Activated T-cell treated with anti-CD3 and anti-CD28 coated beads for 24 hours (primary cell): ENCODE measurements at regions not wholly inside any gene's neighbourhood (a gene's known extent, or its start where the extent isn't known, plus 50 kb on each side); places are given as distances from the start of the nearest gene placed in this dataset.

Experiments
- DNase-seq: peaks from one replicate; pipeline ENCODE4 v3.0.0-alpha.2; 2020; ENCODE audit warnings: low read depth

DNA sequence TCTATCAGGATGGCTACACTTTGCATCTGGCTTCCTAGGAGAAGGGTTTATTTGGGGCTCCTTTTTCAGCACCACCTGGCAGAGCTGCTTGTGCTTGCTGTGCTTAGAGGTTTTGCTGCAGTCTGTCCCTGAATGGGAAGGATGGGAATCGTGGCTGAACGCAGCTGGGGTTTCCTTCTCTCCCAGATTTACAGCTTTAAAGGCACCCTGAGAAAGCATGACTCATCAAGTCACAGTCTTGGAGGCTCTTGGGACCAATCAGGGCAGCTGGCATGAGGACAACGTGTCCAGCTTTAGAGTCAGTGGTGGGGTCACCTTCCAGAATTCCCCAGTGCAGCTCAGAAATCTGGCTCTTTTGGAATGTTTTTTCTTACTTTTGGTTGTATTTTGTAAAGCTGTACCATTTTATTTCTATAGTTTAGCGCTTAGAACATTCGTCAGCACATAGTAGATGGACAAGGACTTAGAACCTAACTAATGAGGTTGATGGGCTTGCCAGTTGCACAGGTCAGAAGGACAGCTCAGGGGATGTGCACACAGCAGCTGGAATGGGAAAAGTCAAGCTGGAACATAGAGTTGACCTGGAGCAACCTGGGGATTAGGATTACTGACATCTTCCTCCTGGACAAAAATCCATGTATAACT, 222.6 kb downstream of the PRDM2 start:
- DNase-seq = no peak

DNA sequence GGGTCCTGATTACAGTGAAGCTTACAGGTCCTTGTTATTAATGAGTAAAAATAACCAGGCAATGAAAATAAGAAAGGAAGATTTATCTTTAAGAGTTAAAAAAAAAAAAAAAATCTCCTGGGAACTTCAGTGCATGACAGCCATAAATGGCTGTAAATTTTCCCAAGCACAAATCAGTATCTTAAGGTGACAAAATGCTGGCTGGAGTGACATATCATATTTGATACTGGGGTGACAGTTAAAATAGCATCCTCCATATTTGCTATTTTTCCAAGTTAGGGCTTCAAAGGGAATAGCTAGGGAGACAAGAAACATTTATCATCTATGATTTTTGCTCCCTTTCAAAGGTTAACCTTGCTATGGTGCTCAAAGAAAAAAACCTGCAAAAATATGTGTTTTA, 226.6 kb downstream of the PRDM2 start:
- no peak for DNase-seq

DNA sequence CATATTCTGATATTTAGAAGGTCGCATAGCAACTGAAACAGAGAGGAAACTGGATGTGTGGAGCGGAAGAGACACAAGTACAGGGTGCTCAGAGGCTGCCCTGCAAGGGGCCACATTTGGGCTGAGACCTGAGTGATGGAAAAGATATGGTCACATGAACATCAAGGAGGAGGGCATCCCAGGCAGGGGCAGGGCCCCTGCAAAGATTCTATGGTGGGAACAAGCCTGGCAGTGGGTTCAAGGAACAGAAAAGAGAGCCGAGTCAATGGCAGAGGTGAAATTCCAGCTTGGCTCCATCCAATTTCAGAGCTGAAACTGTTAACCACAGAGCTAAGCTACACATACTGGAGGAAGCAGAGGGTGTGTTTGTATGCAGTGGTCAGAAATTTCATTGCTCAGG, 227.7 kb downstream of the PRDM2 start:
- no peak for DNase-seq

GRCh38 chr1:13929313-13929712, 229.3 kb downstream of the PRDM2 start:
- no peak for DNase-seq

- DNase-seq = no peak
These were observed 230.2 kb downstream of the PRDM2 start for GRCh38 chr1:13930151-13930550.

GRCh38 chr1:13931226-13931625, 231.2 kb downstream of the PRDM2 start:
- no peak for DNase-seq

DNA sequence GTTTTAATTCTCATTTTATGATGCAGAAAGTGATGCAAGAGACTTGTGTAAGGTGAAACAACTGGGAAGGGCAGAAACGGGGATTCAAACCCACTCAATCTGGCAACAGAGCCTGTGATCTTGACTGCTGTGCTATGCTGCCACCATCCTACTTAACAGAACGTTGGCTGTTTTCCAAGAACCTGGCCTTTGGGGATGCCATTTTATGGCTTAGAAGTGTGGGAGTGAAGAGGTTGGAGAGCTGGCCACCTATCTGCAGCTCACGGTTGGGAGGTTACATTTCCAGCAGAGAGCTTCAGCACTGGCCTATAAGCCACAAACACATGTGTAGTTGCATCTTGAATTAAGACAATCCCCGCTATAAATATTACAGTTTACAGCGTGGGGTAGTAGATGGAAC, 235.3 kb downstream of the PRDM2 start:
- no peak for DNase-seq

GRCh38 chr1:13941315-13941714, 241.3 kb downstream of the PRDM2 start:
- no peak for DNase-seq

- no peak for DNase-seq
These were observed 243.1 kb downstream of the PRDM2 start for GRCh38 chr1:13943055-13943454.

DNA sequence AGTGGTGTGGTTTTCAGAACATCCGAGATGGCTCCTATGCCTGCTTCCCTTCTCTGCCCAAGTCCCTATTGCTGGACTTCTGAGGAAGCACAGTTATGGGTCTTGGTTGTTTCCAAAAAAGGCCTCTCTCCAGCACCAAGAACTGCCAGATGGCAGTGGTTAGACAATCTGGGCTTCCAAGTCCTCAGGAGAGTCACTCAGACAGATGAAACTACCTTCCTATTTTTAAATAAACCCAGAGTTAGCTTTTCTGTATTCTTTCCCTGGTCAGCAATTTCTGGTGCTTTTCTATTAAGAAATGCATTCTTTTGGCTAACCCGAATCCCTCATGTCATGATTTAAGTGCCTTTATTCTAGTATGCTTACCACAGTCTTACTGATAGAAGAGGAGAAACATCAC, 245.9 kb downstream of the PRDM2 start:
- no peak for DNase-seq

DNA sequence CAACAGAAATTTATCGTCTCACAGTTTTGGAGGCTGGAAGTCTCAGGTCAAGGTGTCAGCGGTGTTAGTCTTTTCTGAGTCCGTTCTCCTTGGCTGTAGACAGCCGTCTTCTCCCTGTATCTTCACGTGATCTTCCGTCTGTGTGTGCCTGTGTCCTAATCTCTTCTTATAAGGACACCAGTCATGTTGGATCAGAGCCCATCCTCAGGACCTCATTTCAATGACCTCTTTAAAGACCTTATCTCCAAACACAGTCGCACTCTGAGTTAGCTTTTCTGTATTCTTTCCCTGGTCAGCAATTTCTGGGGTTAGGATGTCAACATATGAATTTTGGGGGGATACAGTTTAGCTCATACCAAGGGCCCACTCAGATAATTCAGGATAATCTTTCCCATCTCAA, 247.7 kb downstream of the PRDM2 start:
- DNase-seq = no peak

DNA sequence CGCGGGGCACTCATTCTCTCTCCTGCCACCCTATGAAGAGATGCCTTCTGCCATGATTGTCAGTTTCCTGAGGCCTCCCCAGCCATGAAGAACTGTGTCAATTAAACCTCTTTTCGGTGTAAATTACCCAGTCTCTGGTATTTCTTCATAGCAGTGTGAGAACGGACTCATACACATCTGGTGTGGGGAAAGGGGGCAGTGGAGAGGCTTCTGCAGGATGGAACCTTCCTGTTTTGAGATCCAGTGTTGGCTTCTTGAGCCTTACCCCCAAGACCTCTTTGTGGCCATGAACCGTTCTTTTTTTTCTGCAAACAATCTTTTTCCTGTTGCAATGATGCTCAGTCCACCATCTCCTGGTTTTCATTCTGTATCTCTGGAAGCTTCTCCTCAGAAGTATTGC, 248.4 kb downstream of the PRDM2 start:
- no peak for DNase-seq

DNA sequence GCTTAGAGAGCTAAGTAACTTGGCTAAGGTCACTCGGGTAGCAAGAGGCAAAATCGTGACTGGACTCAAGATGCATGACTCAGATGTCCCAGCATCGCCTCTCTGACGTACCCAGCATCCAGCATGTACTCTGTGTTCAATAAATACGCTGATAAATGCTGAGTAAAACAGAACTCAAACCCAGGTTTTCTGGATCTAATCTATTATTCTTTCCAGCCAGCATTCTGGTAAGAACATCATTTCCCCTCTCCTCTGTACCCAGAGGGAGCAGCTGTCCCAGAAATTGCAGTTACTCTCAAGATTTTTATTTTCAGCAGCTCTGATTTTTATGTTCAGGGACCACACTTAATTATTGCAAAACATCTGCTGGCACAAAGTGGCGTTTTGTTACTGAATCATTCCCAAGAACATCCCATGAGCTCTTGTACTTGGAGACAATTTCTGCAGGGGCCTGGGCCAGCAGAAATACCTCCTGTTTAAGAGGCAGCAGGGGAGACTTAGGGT, 249.0 kb downstream of the PRDM2 start:
- DNase-seq = no peak

DNA sequence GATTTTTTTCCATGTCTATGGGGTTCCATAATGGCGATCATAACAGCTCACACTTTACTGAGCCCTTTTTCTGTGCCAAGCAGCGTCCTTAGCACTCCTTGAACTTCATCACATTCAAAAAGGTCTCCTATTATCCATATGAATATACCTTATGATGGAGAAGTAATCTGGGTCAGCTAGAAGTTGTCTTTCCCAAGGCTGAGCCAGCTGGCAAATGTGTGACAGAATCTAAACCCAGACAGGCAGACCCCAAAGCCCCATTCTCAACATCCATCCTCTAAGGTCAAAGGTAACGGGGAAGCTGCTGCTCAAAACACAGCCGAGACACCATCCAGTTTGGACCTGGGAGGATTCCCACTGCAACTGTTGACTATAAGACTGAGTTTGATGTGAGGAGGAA, 249.6 kb downstream of the PRDM2 start:
- DNase-seq = no peak

GRCh38 chr1:13950637-13951036, 250.6 kb downstream of the PRDM2 start:
- DNase-seq = no peak

DNA sequence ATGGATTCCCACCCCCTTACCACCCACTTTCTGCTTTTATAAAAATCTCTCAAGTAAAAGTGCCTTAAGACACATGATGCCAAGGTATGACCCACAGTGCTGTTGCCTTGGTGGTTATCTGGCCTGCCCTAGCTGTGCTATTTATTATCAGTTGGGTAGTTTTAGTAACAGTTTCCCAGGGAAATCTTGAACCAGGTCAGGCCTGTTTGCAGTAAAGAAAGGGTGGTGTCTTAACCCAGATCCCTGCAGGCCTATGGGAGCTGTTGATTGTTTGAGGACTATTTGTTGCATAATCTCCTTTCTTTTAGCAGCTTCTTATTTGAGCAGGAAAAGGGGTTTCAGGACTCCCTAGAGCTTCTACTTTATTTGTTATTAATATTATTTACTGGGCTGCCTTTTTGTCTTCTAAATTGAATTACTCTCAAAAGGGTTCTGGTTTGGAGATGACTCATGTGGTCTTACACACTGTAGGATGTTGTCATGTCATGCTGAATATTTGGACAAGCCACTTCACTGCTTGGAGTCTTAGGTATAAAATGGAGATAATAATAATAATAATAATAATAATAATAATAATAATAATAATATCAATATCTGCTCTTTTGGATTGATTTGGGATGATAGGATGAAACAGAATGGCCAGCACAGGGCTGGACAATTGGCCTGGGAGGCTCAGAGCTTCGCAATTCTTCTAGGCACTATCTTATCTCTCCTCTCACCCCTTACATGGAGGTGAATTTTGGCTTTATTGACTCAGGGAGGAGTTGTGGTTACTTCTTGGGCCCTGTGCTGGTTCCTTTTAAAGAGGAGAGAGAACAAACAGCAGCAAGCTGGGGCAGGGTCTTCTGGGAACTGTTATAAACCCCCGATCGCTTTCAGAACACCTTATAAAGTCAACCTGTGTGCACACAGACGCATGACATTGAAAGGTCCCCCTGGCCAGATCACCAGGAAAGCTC, 252.1 kb downstream of the PRDM2 start:
- no peak for DNase-seq

- no peak for DNase-seq
These were observed 253.0 kb downstream of the PRDM2 start for GRCh38 chr1:13952985-13953384.

DNA sequence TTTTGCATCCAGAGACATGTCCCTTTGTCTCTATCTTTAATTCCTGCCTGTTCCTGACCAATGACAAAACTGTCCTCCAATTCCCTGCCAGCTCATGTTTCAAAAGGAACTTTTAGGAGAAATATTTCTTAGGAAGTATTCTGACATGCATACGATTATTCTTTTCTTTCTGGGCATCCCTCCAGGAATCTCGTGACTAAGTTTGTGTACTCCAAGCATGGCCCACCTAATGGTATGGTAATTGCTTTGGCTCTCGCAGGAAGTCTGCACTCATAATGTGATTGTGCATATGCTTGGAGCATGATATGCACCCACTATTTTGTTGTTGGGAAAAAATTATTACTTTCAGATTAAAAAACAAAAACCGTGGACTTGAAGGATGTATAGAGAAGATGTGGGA, 256.4 kb downstream of the PRDM2 start:
- DNase-seq = no peak

DNA sequence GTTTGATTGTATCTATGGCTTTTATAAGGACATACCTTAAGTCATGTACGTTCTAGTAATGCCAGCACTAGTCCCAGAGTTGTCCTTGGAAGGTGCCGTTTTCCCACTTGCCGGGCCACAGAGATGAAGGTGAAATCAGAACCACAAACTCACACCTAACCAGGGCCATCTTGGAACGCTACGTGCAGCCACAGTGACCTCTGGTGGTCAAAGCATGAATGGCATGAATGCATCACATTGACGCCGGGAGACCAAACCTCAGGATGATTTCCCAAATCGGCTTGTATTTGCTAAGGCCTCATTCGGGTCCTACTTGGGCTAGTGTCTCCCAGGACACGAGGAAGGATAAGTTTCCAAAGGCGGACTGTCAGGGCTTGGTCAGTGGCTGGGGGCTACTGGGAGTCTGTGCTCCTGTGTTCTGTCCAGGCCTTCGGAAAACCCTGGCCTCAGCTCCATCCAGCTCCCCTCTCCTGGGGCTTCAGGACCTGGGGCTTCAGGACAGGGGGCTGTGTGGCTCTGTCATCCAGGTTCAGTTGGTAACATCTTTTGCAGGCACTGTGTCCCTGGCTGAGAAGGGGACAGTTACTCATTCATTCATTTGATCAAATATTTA, 260.5 kb downstream of the PRDM2 start:
- peak; percentile 51 for DNase-seq

- no peak for DNase-seq
These were observed 264.8 kb downstream of the PRDM2 start for GRCh38 chr1:13964768-13965167.

DNA sequence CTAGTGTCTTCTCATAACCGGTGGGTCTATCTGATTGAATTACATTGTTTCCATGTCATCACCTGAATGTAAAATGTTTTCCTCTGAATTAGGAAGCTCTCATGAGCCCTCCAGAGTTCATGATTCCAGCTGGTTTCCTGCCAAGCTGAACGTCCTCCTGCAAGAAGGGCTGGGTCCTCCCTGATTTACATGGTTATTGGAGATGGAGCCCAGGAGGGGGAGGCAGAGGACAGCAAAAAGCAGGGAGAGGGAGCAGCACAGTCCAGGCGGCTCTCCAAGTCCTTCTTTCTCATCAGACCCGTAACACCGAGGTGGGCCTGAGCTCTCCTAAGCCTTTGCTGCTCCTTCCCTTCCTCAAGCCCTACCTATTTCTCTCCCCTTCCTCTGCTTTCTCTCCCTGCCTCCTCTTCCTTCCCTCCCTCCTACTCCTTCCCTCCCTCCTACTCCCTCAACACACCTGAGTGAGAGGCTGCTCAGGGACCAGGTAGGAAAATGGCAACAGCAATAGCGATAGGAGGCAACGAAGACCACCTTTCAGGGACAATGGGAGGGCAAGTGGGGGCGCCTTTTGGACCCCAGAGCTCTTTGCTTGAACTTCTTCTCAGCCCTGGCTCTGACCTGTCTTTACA, 265.9 kb downstream of the PRDM2 start:
- DNase-seq = no peak

GRCh38 chr1:13967707-13968106, 267.7 kb downstream of the PRDM2 start:
- DNase-seq = no peak
